HG02642 (cell line): ENCODE measurements at regions not wholly inside any gene's neighbourhood (a gene's known extent, or its start where the extent isn't known, plus 50 kb on each side); places are given as distances from the start of the nearest gene placed in this dataset.
"Not testable (repeated sequence)": the region's sequence is repeated elsewhere in the genome, so short reads cannot be mapped to it uniquely, and the experiment has no call there.

Source experiments
- ATAC-seq: cut with Tn5 transposase; IDR thresholded peaks from one replicate; pipeline ENCODE4 v1.9.1; 2021; ENCODE audit warnings: mild to moderate bottlenecking; ENCODE audit not compliant: unreplicated experiment, poor library complexity

DNA sequence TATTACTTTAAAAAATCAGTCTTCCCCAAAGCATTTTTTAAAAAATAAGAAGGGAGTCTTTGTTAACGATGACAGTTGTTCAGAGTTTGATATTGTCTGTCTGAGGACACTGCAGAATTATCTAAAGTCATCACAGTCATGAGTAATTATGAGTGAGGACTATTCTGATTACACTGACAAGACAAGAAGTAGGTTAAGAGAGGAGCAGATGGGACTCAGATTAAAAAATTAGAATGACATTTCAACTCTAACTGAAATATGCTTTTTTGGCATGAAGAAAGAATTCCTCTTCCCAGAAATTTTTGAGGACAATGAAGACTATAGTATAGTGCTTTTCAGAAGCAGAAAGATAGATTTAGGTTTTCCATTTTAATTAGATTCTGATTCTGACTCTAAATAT is 456.5 kb downstream of the EPHA7 start:
- ATAC-seq: no peak

- ATAC-seq: not testable (repeated sequence)
Observed at GRCh38 chr6:92952111-92952510, 467.2 kb downstream of the EPHA7 start.

DNA sequence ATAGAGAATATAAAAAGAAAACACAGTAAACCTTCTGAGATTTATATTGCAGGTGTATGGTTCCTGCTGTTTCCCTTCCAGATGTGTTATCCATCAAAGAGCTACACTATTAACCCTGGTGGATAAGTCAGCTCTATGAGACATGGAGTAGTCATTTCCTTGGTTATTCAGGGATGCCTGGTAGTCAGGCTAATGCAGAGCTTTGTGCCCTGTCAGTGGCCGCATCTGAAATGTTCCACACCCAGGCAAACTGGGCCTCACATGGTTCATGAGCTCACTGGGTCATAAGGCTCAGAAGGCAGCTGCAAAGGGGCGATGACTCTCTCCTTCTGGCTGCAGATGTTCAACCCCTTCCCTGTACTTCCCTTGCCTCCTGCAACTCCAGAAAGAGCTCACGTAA is 473.6 kb downstream of the EPHA7 start:
- no peak for ATAC-seq

DNA sequence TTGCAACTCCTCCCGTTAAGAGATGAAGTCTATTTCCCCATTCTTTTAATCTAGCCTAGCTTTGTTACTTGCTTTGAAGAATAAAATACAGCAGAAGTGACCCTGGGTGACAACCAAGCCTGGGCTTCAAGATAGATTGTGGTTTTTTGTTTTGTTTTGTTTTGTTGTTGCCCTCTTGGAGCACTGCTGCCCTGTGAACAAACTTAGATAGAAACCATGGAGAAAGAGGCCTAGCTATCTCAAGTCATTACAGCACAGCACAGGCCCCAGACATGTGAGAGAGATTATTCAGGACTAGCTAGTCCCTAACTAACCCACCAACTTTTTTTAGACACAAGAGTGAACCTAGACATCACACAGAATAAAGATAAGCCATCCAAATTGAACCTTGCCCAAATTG is 475.2 kb downstream of the EPHA7 start:
- ATAC-seq: no peak

GRCh38 chr6:92942549-92942948 is 476.8 kb downstream of the EPHA7 start:
- no peak for ATAC-seq

DNA sequence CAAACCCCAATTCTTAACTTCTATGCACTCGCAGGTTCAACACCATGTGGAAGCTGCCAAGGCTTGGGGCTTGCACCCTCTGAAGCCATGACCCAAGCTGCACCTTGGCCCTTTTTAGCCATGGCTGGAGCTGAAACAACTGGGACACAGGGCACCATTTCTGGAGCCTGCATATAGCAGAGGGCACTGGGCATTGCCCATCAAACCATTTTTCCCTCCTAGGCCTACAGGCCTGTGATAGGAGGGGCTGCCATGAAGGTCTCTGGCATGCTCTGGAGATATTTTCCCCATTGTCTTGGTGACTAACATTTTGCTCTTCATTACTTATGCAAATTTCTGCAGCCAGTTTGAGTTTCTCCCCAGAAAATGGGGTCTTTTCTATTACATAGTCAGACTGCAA is 484.7 kb downstream of the EPHA7 start:
- ATAC-seq: no peak

DNA sequence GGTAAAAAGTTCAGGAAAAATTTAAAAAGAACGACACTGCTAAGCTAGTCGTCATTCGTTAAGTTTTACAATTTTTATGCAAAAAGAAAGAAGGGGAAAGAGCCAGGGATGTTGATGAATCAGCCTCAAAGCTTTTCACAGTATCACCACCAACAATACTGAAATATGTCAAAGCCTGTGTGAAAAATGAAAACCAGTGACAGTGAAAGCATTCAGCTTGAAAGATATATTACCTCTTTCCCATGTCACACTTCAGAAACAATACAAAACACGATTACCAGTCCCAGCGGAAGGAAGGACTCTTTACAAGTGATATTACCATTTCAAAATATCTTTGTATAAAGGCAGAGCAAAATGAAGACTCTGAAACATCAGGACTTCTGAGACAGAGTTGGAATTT is 489.2 kb downstream of the EPHA7 start:
- no peak for ATAC-seq

DNA sequence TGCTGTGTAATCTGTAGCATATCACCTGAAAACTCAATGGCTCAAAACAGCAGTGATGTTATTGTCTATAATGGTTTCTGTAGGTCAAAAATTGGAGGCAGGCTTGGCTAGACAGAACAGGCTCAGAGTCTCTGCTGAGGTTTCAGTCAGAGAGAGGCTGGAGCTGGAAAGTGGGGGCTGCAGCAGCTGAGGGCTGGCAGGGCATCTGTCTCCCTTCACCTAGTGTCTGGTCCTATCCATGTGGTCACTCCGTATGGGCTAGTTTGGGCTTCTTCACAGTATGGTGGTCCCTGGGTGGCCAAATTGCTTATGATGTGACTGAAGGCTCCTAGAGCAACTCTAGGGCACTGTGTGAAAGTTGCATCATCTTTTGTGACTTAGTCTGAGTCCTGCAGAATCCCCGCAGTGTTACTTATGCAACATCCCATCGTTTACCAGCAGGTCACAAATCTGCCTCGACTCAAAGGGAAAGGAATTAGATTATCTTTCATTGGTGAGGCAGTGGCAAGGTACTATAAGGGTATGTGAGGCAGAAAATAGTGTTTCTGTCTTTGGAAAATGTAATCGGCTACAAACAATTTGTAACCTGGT is 497.0 kb downstream of the EPHA7 start:
- ATAC-seq: no peak

- ATAC-seq: no peak
Observed at GRCh38 chr6:92915466-92915865, 503.9 kb downstream of the EPHA7 start.

GRCh38 chr6:92911301-92911700 is 508.1 kb downstream of the EPHA7 start:
- ATAC-seq: no peak

DNA sequence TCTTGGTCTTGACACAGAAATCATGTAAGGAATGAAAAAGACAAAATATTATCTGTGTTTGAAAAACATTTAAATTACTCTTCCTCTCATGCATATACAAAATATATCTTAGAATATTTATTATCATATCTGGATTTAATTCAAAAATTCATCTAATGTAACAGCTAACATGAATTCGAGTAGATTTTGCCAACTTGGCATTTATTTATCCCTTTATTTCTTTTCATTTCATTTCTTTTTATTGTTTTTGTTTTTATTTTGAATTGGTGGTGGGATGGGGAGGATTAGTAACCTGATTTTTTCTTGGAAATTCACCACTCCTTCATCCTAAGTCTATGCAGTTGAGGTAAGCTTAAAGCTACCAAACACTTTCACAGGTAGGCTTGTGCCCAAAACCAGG is 508.7 kb downstream of the EPHA7 start:
- ATAC-seq: no peak

DNA sequence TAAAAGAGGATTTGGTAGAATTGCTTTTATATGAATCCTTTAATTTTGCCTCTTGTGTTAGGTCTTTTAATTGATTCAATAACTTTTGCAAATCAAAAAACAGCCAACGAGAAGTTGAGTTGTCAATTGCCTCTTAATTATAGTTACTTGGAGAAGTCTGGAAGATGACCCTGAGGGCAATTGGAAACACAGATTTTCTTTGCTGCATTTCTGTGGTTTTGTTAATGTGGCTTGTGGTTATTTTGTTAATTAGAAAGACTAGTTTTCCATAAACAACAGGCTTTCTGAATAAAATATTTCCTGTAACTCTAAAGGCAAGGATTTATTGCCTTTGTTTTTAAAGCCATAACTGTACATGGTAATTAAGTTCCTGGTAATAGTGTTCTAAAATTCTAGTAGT is 513.0 kb downstream of the EPHA7 start:
- ATAC-seq: no peak

GRCh38 chr6:92893741-92894140 is 525.6 kb downstream of the EPHA7 start:
- ATAC-seq: no peak

- no peak for ATAC-seq
Observed at GRCh38 chr6:92892626-92893170, 526.7 kb downstream of the EPHA7 start.

GRCh38 chr6:92888316-92888715 is 531.0 kb downstream of the EPHA7 start:
- no peak for ATAC-seq

- no peak for ATAC-seq
Observed at GRCh38 chr6:92887871-92888270, 531.5 kb downstream of the EPHA7 start.

DNA sequence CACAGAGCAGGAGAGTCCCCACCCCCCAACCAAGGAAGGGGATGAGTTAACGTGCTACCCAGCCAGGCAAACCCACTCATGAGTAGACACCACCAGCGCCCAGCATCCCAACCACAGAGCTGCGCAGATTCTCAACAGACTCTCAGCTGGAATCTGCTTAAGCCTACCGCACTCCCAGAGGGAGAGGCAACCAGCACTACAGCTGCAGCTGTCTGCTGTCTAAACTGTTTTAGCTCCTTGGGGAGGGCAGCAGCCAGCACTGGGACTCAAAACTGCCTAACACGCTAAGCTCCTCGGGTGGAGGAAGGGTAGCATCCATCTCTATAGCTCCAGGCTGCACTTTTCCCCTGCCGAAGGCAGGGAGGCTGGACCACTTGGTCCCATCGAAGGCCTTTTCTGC is 539.8 kb downstream of the EPHA7 start:
- no peak for ATAC-seq

DNA sequence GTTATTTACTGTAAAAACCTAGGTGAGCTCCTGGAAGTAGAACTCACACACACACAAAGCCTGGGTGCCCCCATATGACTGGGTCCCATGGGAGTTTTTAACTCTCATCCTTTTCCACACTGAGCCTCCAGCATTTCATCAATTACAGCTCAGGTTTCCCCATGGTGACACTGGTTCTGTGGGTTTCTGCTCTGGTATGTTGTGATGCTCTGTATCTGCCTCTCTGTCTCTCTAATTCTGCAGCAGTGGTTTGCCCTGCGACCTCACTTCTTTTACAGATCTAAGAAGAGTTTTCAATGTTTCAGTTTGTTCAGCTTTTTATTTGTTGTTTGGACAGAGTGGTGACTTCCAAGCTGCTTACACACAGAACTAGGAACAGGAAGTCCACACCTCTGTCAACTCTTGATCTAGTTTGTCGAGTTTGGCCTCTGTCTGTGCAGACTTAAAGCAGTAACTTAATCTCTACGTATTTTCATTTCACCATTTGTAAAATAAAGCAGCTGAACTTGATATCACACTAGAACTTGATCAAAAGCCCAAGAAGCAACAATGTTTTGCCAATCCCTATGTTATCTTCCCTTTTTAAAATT is 554.3 kb downstream of the EPHA7 start:
- ATAC-seq: no peak

DNA sequence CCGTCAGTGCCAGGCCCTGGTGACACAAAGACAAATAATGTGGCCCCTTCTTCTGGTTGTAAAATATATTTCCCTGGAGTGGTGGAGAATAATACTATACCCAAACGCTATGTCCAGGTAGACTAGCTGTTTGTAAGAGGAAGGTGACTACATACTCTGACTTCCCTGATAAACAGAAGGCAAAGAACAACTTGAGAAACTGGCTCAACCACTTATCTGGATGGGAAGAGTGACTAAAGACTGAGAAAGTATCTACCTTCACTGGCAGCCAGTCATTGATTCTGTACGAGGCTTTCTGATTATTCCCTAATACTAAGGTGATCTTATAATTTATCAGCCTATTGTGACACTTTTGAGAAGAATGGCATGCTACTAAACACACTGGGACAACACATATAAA is 569.7 kb downstream of the EPHA7 start:
- ATAC-seq: no peak

- ATAC-seq: no peak
Observed at GRCh38 chr6:92848901-92849300, 570.5 kb downstream of the EPHA7 start.

DNA sequence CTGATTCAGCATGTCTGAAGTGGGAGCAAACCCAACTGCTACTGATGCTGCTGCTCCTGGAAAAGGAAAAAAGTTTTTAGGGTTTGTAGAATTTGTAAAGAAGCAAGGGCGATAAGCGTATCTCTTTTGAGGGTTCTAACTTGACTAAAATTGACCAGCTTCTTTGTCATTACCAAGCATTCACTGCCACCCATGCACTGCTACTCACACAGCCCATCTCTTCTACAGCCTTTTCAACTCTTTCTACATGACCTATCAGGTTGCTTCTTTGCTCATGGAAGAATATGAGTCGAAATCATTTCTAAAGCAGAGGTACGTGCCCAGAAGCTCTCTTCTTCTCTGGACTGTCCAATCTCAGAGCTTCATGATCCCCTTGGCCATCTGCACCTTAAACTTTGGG is 570.9 kb downstream of the EPHA7 start:
- no peak for ATAC-seq

DNA sequence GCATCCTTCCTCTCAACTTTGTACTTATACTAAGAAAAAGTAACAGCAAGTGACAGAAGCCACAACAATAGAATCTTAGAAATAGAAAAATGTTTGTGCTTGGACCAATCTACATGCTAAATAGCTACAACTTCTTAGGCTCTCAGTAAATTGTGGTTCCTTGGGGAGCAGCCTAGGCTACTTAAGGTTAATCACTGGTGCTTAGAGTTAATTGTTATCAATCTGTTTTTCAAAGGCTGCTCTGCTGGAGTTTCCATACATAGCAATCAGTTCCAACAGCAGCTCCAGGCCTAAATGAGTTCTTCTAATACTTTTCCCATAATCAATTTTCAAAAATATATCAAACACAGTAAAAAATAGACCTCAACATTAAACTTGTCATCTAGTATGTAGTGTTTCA is 571.4 kb downstream of the EPHA7 start:
- no peak for ATAC-seq
